Fibroblast of lung (primary cell): ENCODE measurements at regions not wholly inside any gene's neighbourhood (a gene's known extent, or its start where the extent isn't known, plus 50 kb on each side); places are given as distances from the start of the nearest gene placed in this dataset.

Experiments used
- EZH2 ChIP-seq: IDR thresholded peaks from 2 replicates; pipeline ENCODE4 v1.5.1; 2012; ENCODE audit warnings: low read length, control low read depth, mild to moderate bottlenecking; ENCODE audit errors: missing control alignments
- TF ChIP-seq, protein P1 (sequence below), 2 donors: IDR thresholded peaks in 1 of 2; conservative IDR thresholded peaks in 1 of 2; 1 replicate in 1 of 2; 2 replicates in 1 of 2; pipeline ENCODE4 v1.5.1; 2011 to 2012; ENCODE audit warnings: low read length in 2 of 2, control low read depth in 1 of 2, inconsistent platforms in 1 of 2, low read depth in 1 of 2, mild to moderate bottlenecking in 1 of 2

DNA sequence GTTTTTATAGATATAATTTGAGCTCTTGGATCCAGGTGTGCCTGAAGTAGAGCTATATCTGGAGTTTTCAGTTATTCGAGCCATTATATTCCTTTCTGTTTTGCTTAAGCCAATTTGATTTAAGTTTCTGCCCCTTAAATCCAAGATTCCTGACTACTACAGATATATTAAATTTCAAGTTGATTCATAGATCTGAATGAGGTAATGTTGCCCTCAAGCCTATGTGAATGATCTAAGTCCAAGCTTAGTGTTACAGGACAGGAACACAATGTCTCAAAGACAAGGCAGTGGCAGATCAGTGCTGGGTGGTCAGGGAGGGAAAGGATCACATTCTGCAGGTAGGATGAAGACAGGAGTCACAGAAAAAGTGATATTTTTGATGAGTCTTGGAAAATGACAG, 75.7 kb upstream of the CTBP2 start:
- TF ChIP-seq, protein P1, sequence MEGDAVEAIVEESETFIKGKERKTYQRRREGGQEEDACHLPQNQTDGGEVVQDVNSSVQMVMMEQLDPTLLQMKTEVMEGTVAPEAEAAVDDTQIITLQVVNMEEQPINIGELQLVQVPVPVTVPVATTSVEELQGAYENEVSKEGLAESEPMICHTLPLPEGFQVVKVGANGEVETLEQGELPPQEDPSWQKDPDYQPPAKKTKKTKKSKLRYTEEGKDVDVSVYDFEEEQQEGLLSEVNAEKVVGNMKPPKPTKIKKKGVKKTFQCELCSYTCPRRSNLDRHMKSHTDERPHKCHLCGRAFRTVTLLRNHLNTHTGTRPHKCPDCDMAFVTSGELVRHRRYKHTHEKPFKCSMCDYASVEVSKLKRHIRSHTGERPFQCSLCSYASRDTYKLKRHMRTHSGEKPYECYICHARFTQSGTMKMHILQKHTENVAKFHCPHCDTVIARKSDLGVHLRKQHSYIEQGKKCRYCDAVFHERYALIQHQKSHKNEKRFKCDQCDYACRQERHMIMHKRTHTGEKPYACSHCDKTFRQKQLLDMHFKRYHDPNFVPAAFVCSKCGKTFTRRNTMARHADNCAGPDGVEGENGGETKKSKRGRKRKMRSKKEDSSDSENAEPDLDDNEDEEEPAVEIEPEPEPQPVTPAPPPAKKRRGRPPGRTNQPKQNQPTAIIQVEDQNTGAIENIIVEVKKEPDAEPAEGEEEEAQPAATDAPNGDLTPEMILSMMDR (conservative IDR thresholded peaks at IDR 0.05 in 1 of 2, IDR thresholded peaks at IDR 0.05 in 1 of 2; ENCODE audit: low read depth in 1 of 2, low read length in 2 of 2): no peak
- no peak for TF ChIP-seq EZH2
